ENCODE measurements at regions not wholly inside any gene's neighbourhood (a gene's known extent, or its start where the extent isn't known, plus 50 kb on each side); places are given as distances from the start of the nearest gene placed in this dataset.
"Not testable (repeated sequence)": the region's sequence is repeated elsewhere in the genome, so short reads cannot be mapped to it uniquely, and the experiment has no call there.

DNA sequence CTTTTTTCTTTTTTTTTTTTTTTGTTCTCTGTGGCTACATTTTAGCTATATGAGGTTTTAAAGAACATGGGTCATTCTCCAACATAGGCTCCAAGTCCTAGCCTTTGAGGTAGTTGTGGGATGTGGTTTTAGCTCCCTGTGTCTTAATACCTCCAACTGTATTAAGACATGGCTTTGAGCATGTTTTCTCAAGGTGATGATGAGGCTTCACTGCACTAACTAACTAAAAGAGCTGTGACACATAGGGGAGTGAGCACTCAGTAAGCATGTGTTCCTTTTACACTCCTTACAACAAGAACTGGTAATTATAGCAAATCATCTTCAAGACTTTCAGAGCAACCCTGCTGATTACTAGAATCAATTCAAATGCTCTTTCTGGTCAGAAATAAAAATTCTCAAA, 333.6 kb upstream of the CCNH start:
- H3K36me3 ChIP-seq (ENCODE audit: control insufficient read depth in 1 of 2, insufficient read depth in 2 of 2, low read length in 1 of 2) = no peaks in the 10 kb centered on the region
- H3K27me3 ChIP-seq (ENCODE audit: control insufficient read depth in 1 of 2, insufficient read depth in 2 of 2, low read length in 1 of 2) = no peaks in the 10 kb centered on the region
- no peaks in the 10 kb centered on the region for H3K4me1 ChIP-seq (ENCODE audit: control insufficient read depth in 1 of 2, insufficient read depth in 2 of 2, low read length in 2 of 2)
- DNase-seq (no peak), ATAC-seq (ENCODE audit: low FRiP score) (no peak)
- H3K27ac ChIP-seq (ENCODE audit: low read depth in 1 of 2, low read length in 2 of 2) = no peak overlapping the region
- intact Hi-C loops (cut with DNase I) = no loop called here
- no peak overlapping the region for H3K4me3 ChIP-seq (ENCODE audit: low read length in 2 of 2)
- peaks cover 1% of the 10 kb centered on the region for H3K9me3 ChIP-seq (ENCODE audit: control insufficient read depth, low read length)

DNA sequence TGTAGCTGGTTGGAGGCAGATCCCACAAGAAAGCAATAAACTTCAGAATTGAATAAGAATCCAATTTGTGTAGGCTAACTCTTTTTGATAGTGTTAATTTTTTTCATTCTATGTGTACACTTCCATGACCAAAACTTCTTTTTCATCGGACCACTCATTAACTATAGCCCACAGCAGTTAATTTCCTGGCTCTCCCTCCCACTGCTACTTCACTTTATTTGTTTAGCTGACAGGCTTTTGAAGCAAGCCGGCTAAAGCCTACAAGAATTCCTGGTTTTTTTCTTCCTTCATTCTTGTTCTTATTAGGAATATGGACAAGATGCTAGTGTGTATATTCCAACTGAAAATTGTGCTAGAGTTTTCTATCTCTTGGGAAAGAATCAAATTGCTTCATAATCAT, 329.2 kb upstream of the CCNH start:
- peaks cover 1% of the 10 kb centered on the region for H3K9me3 ChIP-seq (ENCODE audit: control insufficient read depth, low read length)
- no peak overlapping the region for H3K4me3 ChIP-seq (ENCODE audit: low read length in 2 of 2)
- H3K27ac ChIP-seq (ENCODE audit: low read depth in 1 of 2, low read length in 2 of 2) = no peak overlapping the region
- H3K36me3 ChIP-seq (ENCODE audit: control insufficient read depth in 1 of 2, insufficient read depth in 2 of 2, low read length in 1 of 2) = no peaks in the 10 kb centered on the region
- intact Hi-C loops (cut with DNase I) = no loop called here
- DNase-seq (no peak), ATAC-seq (ENCODE audit: low FRiP score) (no peak)
- no peaks in the 10 kb centered on the region for H3K27me3 ChIP-seq (ENCODE audit: control insufficient read depth in 1 of 2, insufficient read depth in 2 of 2, low read length in 1 of 2)
- no peaks in the 10 kb centered on the region for H3K4me1 ChIP-seq (ENCODE audit: control insufficient read depth in 1 of 2, insufficient read depth in 2 of 2, low read length in 2 of 2)
- WGBS, 2 donors = 6% methylated on average over 2 of the region's 2 CpGs

DNA sequence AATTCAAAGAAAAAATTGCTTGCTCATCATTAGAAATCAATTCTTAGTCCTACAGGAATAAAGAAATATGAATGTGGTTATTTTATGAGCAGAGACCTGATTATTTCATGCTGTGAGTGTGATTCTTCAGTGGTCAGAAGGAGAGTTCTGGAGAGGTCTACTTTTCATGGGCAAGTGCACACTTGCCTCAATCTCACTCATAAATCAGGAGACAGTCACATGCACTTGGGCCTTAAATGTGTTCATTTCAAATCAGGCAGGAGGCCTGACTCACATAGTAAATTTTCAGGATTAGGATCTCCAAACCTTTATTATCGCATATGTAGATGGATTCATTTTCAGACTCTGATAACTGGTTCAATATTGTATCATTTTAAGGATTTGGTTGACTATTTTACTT, 323.2 kb upstream of the CCNH start:
- intact Hi-C loops (cut with DNase I) = no loop called here
- Histone ChIP-seq H3K27me3 (ENCODE audit: control insufficient read depth in 1 of 2, insufficient read depth in 2 of 2, low read length in 1 of 2) (no peaks in the 10 kb centered on the region), H3K4me3 (ENCODE audit: low read length in 2 of 2) (no peak overlapping the region), H3K4me1 (ENCODE audit: control insufficient read depth in 1 of 2, insufficient read depth in 2 of 2, low read length in 2 of 2) (no peaks in the 10 kb centered on the region), H3K9me3 (ENCODE audit: control insufficient read depth, low read length) (no peaks in the 10 kb centered on the region), H3K36me3 (ENCODE audit: control insufficient read depth in 1 of 2, insufficient read depth in 2 of 2, low read length in 1 of 2) (no peaks in the 10 kb centered on the region), H3K27ac (ENCODE audit: low read depth in 1 of 2, low read length in 2 of 2) (no peak overlapping the region)
- ATAC-seq (ENCODE audit: low FRiP score) (no peak), DNase-seq (no peak)
- 91 to 95% methylated on average over 1 of the region's 1 CpG for WGBS, 2 donors

DNA sequence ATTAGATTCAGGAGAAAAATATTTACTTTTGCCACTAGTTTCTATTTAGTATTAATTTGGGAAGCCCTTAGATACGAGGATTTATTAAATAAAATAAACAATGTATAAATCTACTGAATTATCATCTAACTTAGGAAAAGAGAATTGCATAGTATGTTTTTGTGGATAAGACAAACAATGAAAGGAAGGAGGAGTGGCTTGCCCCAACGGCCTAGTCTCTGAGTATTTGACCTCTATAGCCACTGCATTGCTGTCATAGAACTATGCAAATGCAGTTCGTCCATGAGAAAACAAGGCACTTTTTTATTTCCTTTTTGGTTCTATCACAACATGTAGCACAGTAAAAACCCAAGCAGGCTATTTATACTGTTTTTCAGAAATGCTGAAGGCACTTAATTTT, 321.2 kb upstream of the CCNH start:
- no peaks in the 10 kb centered on the region for H3K27me3 ChIP-seq (ENCODE audit: control insufficient read depth in 1 of 2, insufficient read depth in 2 of 2, low read length in 1 of 2)
- no peaks in the 10 kb centered on the region for H3K9me3 ChIP-seq (ENCODE audit: control insufficient read depth, low read length)
- DNase-seq (no peak), ATAC-seq (ENCODE audit: low FRiP score) (no peak)
- H3K4me3 ChIP-seq (ENCODE audit: low read length in 2 of 2) = no peak overlapping the region
- intact Hi-C loops (cut with DNase I) = no loop called here
- no peaks in the 10 kb centered on the region for H3K36me3 ChIP-seq (ENCODE audit: control insufficient read depth in 1 of 2, insufficient read depth in 2 of 2, low read length in 1 of 2)
- no peaks in the 10 kb centered on the region for H3K4me1 ChIP-seq (ENCODE audit: control insufficient read depth in 1 of 2, insufficient read depth in 2 of 2, low read length in 2 of 2)
- WGBS, 2 donors = 18 to 28% methylated on average over 3 of the region's 3 CpGs
- no peak overlapping the region for H3K27ac ChIP-seq (ENCODE audit: low read depth in 1 of 2, low read length in 2 of 2)

DNA sequence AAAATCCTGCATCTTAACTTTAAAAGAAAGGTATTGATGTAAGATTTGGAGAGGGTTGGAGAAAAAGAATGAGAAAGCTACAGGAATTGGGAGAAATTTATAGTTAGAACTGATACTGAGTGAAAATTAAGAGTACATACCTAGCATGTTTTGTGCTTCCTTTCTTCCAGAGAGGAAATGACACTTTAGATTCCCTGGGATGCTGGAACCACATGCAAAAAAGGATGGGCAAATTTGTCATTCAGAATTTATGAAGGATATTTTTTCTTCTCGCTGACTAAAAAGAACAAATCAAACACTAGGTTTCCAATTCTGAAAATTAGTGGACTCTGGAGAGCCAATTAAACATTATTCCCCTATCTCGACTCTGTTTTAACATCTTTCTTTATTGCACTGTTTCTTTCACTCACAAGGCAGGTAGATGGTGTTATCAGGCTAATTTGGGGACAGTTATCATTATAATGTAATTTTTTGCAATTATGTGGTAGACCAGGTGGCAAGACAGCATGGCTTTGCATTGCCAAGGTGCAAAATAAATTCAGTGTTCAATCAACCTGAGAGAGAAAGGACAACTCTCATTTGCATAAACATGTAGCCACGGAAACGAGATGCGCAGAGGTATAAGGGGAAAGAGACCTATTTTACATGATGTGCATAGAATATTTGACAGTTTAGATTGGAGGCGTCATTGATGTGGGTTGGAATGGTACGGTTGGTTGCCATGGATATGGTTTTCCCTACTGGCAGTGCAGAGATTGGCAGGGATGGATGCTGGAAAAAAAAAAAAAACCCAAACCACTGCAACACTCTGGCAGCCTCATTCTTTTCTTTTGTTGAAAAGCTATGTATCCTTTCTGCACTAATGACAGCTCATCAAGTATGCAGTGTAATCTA, 320.4 kb upstream of the CCNH start:
- no peak overlapping the region for H3K4me3 ChIP-seq (ENCODE audit: low read length in 2 of 2)
- 65 to 74% methylated on average over 7 of the region's 7 CpGs for WGBS, 2 donors
- intact Hi-C loops (cut with DNase I) = no loop called here

DNA sequence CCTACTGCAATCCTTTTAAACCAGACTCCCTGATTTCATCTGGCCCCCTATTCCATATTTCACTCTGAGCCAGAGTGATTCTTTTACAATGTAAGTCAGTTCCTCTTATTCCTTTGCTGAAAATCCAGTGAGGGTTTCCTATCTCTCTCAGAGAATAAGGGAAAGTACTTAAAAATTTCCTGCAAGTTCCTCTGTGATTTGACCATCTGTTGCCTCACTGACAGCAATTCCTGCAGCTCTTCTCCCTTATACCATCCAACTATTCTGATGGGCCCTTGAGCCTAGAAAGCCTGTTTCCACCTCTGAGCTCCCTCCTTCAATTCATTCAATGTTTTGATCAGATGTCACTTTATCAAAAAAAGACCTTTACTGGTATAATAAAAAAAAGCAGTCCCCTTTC, 317.1 kb upstream of the CCNH start:
- no peaks in the 10 kb centered on the region for H3K36me3 ChIP-seq (ENCODE audit: control insufficient read depth in 1 of 2, insufficient read depth in 2 of 2, low read length in 1 of 2)
- DNase-seq (no peak), ATAC-seq (ENCODE audit: low FRiP score) (no peak)
- no peaks in the 10 kb centered on the region for H3K9me3 ChIP-seq (ENCODE audit: control insufficient read depth, low read length)
- H3K27me3 ChIP-seq (ENCODE audit: control insufficient read depth in 1 of 2, insufficient read depth in 2 of 2, low read length in 1 of 2) = no peaks in the 10 kb centered on the region
- no peak overlapping the region for H3K4me3 ChIP-seq (ENCODE audit: low read length in 2 of 2)
- intact Hi-C loops (cut with DNase I) = no loop called here
- no peak overlapping the region for H3K27ac ChIP-seq (ENCODE audit: low read depth in 1 of 2, low read length in 2 of 2)
- no peaks in the 10 kb centered on the region for H3K4me1 ChIP-seq (ENCODE audit: control insufficient read depth in 1 of 2, insufficient read depth in 2 of 2, low read length in 2 of 2)

More for the DNA sequence above, 320.4 kb upstream of the CCNH start:
- Histone ChIP-seq H3K27me3 (ENCODE audit: control insufficient read depth in 1 of 2, insufficient read depth in 2 of 2, low read length in 1 of 2) (no peaks in the 10 kb centered on the region), H3K27ac (ENCODE audit: low read depth in 1 of 2, low read length in 2 of 2) (no peak overlapping the region), H3K9me3 (ENCODE audit: control insufficient read depth, low read length) (no peaks in the 10 kb centered on the region), H3K4me1 (ENCODE audit: control insufficient read depth in 1 of 2, insufficient read depth in 2 of 2, low read length in 2 of 2) (no peaks in the 10 kb centered on the region), H3K36me3 (ENCODE audit: control insufficient read depth in 1 of 2, insufficient read depth in 2 of 2, low read length in 1 of 2) (no peaks in the 10 kb centered on the region)
- no peak for ATAC-seq (ENCODE audit: low FRiP score)
- DNase-seq = no peak

DNA sequence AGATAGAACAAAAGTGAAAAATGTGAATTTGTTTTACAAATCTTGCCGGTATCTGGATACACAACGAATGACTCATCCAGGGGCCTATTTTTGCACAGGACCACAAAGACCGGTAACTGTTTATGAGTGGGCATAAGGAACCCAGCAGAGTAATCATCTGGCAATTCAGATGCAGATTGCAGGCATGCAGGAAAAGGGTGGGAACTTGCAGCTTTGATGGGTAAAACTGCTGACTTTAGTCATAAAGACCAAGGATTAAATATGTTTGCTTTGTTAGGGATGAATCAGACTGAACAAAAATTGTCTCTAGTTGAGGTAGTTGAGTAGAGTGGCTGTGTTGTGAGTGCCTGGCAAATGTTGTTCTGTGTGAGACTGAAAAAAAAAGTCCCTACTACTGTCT, 309.6 kb upstream of the CCNH start:
- WGBS, 2 donors = 70 to 74% methylated on average over 3 of the region's 3 CpGs
- H3K27me3 ChIP-seq (ENCODE audit: control insufficient read depth in 1 of 2, insufficient read depth in 2 of 2, low read length in 1 of 2) = no peaks in the 10 kb centered on the region

DNA sequence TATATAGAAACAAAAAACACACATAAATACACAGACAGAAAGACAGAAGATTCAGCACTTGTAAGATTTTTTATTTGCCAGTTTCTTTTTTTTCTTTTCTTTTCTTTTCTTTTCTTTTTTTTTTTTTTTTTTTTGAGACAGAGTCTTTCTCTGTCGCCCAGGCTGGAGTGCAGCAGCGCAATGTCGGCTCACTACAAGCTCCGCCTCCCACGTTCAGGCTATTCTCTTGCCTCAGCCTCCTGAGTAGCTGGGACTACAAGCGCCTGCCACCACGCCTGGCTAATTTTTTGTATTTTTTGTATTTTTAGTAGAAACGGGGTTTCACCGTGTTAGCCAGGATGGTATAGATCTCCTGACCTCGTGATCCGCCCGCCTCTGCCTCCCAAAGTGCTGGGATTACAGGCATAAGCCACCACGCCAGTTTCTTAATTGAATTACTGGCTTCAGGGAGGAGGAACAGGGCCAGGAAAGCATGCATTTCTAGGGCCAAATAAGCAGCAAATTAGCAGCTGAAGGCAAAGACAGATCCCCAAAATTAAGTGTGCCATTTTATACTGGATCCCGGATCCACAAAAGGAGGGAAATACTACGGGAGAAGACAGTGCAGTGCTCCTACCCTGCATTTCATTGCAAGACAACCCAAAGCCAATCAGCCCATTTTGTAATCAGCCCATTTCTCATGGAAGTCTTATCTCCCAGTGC, 305.6 kb upstream of the CCNH start:
- H3K4me1 ChIP-seq (ENCODE audit: control insufficient read depth in 1 of 2, insufficient read depth in 2 of 2, low read length in 2 of 2); H3K27ac ChIP-seq (ENCODE audit: low read depth in 1 of 2, low read length in 2 of 2); ATAC-seq (ENCODE audit: low FRiP score); H3K4me3 ChIP-seq (ENCODE audit: low read length in 2 of 2); intact Hi-C loops (cut with DNase I); DNase-seq; H3K36me3 ChIP-seq (ENCODE audit: control insufficient read depth in 1 of 2, insufficient read depth in 2 of 2, low read length in 1 of 2); H3K9me3 ChIP-seq (ENCODE audit: control insufficient read depth, low read length); H3K27me3 ChIP-seq (ENCODE audit: control insufficient read depth in 1 of 2, insufficient read depth in 2 of 2, low read length in 1 of 2): not testable (repeated sequence)
- WGBS, 2 donors = 85 to 88% methylated on average over 15 of the region's 15 CpGs

More for the DNA sequence above, 309.6 kb upstream of the CCNH start:
- no peaks in the 10 kb centered on the region for H3K4me1 ChIP-seq (ENCODE audit: control insufficient read depth in 1 of 2, insufficient read depth in 2 of 2, low read length in 2 of 2)
- no peaks in the 10 kb centered on the region for H3K36me3 ChIP-seq (ENCODE audit: control insufficient read depth in 1 of 2, insufficient read depth in 2 of 2, low read length in 1 of 2)
- H3K4me3 ChIP-seq (ENCODE audit: low read length in 2 of 2) = no peak overlapping the region
- H3K27ac ChIP-seq (ENCODE audit: low read depth in 1 of 2, low read length in 2 of 2) = no peak overlapping the region
- intact Hi-C loops (cut with DNase I) = no loop called here
- ATAC-seq (ENCODE audit: low FRiP score) (no peak), DNase-seq (no peak)
- H3K9me3 ChIP-seq (ENCODE audit: control insufficient read depth, low read length) = no peaks in the 10 kb centered on the region

DNA sequence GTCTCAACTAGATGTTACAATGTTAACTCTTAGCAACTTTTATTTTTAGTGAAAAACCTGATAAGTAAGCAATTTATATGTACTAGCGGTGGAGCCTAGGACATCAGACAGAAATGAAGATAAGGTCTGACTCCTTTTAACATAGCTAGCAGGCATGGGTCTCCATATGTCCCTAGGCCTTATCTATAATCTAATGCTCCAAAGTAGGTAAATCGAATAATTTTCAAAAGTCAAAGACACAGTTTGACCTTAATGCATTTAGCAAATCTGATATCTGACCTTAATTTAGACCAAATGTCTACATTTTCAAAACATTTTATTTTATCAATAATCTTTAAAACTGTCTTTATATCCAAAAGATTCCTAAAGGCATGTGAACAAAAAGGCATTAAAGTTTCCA, 305.0 kb upstream of the CCNH start:
- no peaks in the 10 kb centered on the region for H3K4me1 ChIP-seq (ENCODE audit: control insufficient read depth in 1 of 2, insufficient read depth in 2 of 2, low read length in 2 of 2)
- no peaks in the 10 kb centered on the region for H3K9me3 ChIP-seq (ENCODE audit: control insufficient read depth, low read length)
- ATAC-seq (ENCODE audit: low FRiP score) (no peak), DNase-seq (no peak)
- intact Hi-C loops (cut with DNase I) = no loop called here
- no peak overlapping the region for H3K27ac ChIP-seq (ENCODE audit: low read depth in 1 of 2, low read length in 2 of 2)
- WGBS, 2 donors = 77 to 82% methylated on average over 2 of the region's 2 CpGs
- no peaks in the 10 kb centered on the region for H3K36me3 ChIP-seq (ENCODE audit: control insufficient read depth in 1 of 2, insufficient read depth in 2 of 2, low read length in 1 of 2)
- H3K4me3 ChIP-seq (ENCODE audit: low read length in 2 of 2) = no peak overlapping the region
- no peaks in the 10 kb centered on the region for H3K27me3 ChIP-seq (ENCODE audit: control insufficient read depth in 1 of 2, insufficient read depth in 2 of 2, low read length in 1 of 2)
